Mucosa of descending colon (tissue), 3 donors: ENCODE measurements at regions not wholly inside any gene's neighbourhood (a gene's known extent, or its start where the extent isn't known, plus 50 kb on each side); places are given as distances from the start of the nearest gene placed in this dataset.

ENCODE experiments used
- ATAC-seq: fragments of 200-7000 bp; cut with Tn5 transposase; one replicate; pipeline ENCODE4 v1.9.1; 2020; ENCODE audit warnings: mild to moderate bottlenecking, moderate library complexity
- DNase-seq, 3 donors: peaks; one replicate each; pipeline ENCODE4 v3.0.0-alpha.2; 2020
- H3K36me3 ChIP-seq: fragments of 200-600 bp; one replicate; pipeline ENCODE4 v1.8.0; 2021; ENCODE audit warnings: low read depth, mild to moderate bottlenecking
- H3K4me1 ChIP-seq: fragments of 200-600 bp; one replicate; pipeline ENCODE4 v1.8.0; 2021; ENCODE audit warnings: low read depth, mild to moderate bottlenecking
- H3K4me3 ChIP-seq: fragments of 200-600 bp; one replicate; pipeline ENCODE4 v1.8.0; 2021; ENCODE audit warnings: mild to moderate bottlenecking
- H3K9me3 ChIP-seq: fragments of 200-600 bp; one replicate; pipeline ENCODE4 v1.8.0; 2021; ENCODE audit warnings: mild to moderate bottlenecking
- CTCF ChIP-seq: fragments of 200-600 bp; IDR thresholded peaks from one replicate; pipeline ENCODE4 v1.8.0; 2022; ENCODE audit warnings: antibody characterized with exemption, mild to moderate bottlenecking
- intact Hi-C, 2 donors: fragments of 100-400 bp; cut with DNase I in 1 of 2; cut with micrococcal nuclease in 1 of 2; formaldehyde crosslinking; loops; one replicate each; pipeline versions ENCODE4 v1.11.0 to v1.11.1; 2022; cut with DNase I, micrococcal nuclease
- donor health status: DM: no; HTN: no; CAD: no; lungs with moderate emphysema.
- donor health status: DM: no; HTN: no; CAD: no.
- donor health status: DM: no; HTN: yes; CAD: no.

- no peaks in the 10 kb centered on the region for H3K4me1 ChIP-seq
- H3K4me3 ChIP-seq, result no peak overlapping the region
- no peaks in the 10 kb centered on the region for H3K36me3 ChIP-seq
- intact Hi-C loops, result no loop called here
- ATAC-seq, result no peak
- no peak for DNase-seq
- H3K9me3 ChIP-seq, result no peaks in the 10 kb centered on the region
- TF ChIP-seq CTCF, result no peak
These were observed 471.5 kb upstream of the AGTR1 start for GRCh38 chr3:148226246-148226645.

DNA sequence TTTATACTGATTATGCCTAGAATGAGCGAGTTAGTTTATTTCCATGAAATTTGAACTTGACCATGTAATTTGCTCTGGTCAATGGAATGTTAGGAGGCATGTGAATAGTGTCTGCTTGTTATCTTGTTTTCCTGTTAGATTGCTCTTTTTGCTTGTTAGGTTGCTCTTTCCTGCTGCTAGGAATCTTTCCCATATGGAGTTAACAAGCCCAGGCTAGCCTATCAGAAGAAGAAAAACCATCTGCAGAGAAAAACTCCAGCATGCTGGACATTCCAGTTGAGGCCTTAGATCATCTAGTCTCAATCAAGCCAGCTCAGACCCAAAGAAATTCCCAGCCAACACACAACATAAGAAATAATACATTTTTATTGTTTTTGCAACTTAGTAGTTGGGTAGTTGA is 470.2 kb upstream of the AGTR1 start:
- TF ChIP-seq CTCF, result no peak
- H3K9me3 ChIP-seq, result no peaks in the 10 kb centered on the region
- no peak for DNase-seq
- intact Hi-C loops, result no loop called here
- no peak overlapping the region for H3K4me3 ChIP-seq
- no peak for ATAC-seq
- no peaks in the 10 kb centered on the region for H3K4me1 ChIP-seq
- no peaks in the 10 kb centered on the region for H3K36me3 ChIP-seq

GRCh38 chr3:148229107-148229506 is 468.6 kb upstream of the AGTR1 start:
- intact Hi-C loops, result no loop called here
- Histone ChIP-seq H3K36me3 (no peaks in the 10 kb centered on the region), H3K4me3 (no peak overlapping the region), H3K9me3 (no peaks in the 10 kb centered on the region), H3K4me1 (no peaks in the 10 kb centered on the region)
- ATAC-seq (no peak), DNase-seq (no peak)
- TF ChIP-seq CTCF, result no peak

DNA sequence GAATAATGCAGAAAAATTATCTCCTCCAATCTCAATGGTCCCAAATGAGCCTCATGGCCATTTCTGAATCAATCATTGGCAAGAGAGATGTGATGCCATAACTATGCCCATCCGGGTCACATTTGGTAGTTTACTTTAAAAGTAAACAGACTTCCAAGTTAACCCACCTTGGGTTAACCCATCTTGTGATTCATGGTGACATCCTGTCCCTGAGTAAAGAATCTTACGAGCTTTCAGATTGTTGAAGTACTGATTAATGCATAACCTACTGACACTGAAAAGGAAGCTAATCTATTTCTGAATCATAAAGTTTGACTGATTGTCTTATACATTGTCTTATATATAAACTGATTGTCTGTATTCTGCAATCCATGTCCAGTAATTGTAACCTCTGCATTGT is 467.2 kb upstream of the AGTR1 start:
- Histone ChIP-seq H3K4me1 (no peaks in the 10 kb centered on the region), H3K36me3 (no peaks in the 10 kb centered on the region), H3K4me3 (no peak overlapping the region), H3K9me3 (no peaks in the 10 kb centered on the region)
- intact Hi-C loops, result no loop called here
- DNase-seq (no peak), ATAC-seq (no peak)
- TF ChIP-seq CTCF, result no peak

GRCh38 chr3:148232389-148232788 is 465.3 kb upstream of the AGTR1 start:
- intact Hi-C loops, result no loop called here
- Histone ChIP-seq H3K9me3 (no peaks in the 10 kb centered on the region), H3K4me1 (no peaks in the 10 kb centered on the region), H3K4me3 (no peak overlapping the region), H3K36me3 (no peaks in the 10 kb centered on the region)
- TF ChIP-seq CTCF, result no peak
- DNase-seq (no peak), ATAC-seq (no peak)

DNA sequence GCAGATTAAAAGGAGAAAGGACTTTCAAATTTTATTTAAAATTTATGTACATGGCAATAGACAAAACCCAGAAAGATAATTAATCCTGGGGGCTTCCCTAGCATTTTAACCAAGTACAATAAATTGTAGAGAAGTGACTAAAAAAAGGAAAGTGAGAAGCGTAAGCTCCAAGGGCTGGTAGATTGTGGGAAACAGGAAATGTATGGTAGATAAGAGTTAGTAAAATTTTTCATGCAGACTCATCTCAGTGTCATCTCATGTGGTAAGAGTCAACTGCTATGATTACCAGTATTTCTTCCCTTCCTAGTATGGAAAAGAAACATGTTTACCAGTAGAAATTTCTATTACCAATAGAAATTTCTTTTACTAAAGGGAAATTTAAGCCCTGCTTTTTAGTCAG is 464.3 kb upstream of the AGTR1 start:
- H3K4me1 ChIP-seq, result no peaks in the 10 kb centered on the region
- no peaks in the 10 kb centered on the region for H3K9me3 ChIP-seq
- ATAC-seq (no peak), DNase-seq (no peak)
- intact Hi-C loops, result no loop called here
- TF ChIP-seq CTCF, result no peak
- no peaks in the 10 kb centered on the region for H3K36me3 ChIP-seq
- H3K4me3 ChIP-seq, result no peak overlapping the region
